ENCODE measurements at regions not wholly inside any gene's neighbourhood (a gene's known extent, or its start where the extent isn't known, plus 50 kb on each side); places are given as distances from the start of the nearest gene placed in this dataset.

DNA sequence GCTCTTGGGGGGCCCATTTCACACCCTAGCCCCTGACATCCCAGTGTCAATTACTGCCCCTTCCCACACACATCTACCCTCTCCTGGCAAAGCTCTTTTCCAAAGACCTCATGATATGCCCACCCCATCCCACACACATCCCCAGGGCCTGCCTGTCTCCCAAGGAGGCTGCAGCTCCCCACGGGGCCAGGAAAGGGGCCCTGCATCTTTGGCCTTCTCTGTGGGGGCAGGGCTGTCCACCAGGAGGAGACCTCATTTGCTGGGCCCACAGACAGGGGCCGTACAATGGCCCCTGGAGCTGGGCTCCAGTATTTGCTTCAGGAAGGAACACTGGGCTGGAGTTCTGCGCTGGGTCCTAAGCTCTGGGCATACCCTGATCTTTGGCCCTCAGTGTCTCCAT lies 65.6 kb upstream of the RUNX3 start:
- TF ChIP-seq, protein P1, sequence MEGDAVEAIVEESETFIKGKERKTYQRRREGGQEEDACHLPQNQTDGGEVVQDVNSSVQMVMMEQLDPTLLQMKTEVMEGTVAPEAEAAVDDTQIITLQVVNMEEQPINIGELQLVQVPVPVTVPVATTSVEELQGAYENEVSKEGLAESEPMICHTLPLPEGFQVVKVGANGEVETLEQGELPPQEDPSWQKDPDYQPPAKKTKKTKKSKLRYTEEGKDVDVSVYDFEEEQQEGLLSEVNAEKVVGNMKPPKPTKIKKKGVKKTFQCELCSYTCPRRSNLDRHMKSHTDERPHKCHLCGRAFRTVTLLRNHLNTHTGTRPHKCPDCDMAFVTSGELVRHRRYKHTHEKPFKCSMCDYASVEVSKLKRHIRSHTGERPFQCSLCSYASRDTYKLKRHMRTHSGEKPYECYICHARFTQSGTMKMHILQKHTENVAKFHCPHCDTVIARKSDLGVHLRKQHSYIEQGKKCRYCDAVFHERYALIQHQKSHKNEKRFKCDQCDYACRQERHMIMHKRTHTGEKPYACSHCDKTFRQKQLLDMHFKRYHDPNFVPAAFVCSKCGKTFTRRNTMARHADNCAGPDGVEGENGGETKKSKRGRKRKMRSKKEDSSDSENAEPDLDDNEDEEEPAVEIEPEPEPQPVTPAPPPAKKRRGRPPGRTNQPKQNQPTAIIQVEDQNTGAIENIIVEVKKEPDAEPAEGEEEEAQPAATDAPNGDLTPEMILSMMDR (conservative IDR thresholded peaks at IDR 0.05 in 1 of 2, IDR thresholded peaks at IDR 0.05 in 1 of 2; ENCODE audit: low read depth in 1 of 2, low read length in 2 of 2): no peak
- no peak for TF ChIP-seq EZH2 (IDR thresholded peaks at IDR 0.05; ENCODE audit: low read length, missing control alignments)
